NCI-H524 (cell line): ENCODE measurements at regions not wholly inside any gene's neighbourhood (a gene's known extent, or its start where the extent isn't known, plus 50 kb on each side); places are given as distances from the start of the nearest gene placed in this dataset.

Source experiments
- DNase-seq, 2 experiments: peaks; one replicate each; lab custom pipeline; 2025; lab: John Stamatoyannopoulos, UW

- no peak for DNase-seq
These were observed 514.4 kb upstream of the SALL1 start for GRCh38 chr16:51665436-51665998.

DNA sequence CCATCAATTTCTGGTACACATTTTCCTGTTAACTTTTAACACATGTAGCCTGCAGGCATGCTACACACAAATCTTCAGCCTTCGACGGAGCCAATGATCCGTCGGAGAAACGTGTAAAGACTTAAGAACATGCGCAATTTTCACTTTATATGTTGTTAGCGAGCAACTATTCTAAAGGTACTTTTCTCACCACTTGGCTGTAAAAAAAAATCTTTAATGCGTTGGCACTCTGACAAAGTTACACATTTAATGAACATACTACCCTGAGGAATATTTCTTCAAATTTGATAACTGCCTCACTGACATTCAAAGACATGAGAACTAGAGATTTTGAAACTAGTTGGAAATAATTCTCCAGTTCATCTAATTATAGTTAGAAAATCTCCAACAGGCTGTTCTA, 507.5 kb upstream of the SALL1 start:
- DNase-seq, result no peak

GRCh38 chr16:51657848-51658247, 506.8 kb upstream of the SALL1 start:
- no peak for DNase-seq

GRCh38 chr16:51655249-51655648, 504.2 kb upstream of the SALL1 start:
- no peak for DNase-seq

DNA sequence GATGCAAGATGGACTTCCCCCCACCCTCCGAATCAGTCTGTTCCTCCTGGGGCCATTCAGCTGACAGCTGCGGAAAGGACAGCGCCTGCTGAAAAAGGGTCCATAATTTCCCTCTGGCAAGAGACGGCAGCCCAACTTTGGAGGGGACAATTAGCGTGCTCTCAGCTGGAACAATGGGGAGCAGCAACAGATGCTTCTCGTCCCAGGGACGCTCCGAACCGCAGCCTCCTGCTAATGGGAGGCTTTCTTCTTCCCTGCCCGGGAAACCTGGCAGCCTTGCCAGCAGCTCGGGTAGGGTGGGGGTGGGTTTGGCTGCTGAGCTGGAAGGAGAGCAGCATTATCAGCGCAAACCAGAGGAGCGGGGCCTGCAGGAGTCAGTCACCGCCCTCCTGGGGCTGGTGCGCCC, 500.0 kb upstream of the SALL1 start:
- no peak for DNase-seq

GRCh38 chr16:51649631-51650030, 498.6 kb upstream of the SALL1 start:
- DNase-seq, result no peak

- no peak for DNase-seq
These were observed 497.5 kb upstream of the SALL1 start for GRCh38 chr16:51648526-51648925.

DNA sequence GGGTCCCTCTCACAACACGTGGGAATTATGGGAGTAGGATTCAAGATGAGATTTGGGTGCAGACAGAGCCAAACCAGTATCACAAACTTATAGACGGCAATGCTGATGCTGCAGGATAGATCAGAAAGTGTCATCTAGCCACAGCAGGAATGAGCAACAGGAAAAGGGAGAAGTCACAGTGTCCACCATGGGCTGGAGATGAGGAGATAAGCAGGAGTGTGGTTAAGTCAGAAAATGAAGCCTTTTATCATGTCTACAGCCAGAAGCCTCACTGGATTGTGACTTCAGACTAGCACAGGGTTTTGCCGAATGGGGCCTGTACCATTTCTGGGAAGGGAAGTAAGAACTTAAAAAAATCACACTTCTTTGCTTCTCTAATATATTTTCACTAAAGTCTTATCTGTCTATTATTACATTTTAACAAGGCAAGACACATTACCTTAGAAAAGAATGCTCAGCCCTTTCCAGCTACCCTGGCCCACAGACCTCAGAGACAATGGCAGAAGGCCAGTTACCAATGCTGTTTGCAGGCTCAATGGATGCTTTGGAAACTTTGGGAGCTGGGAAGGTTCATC, 490.2 kb upstream of the SALL1 start:
- no peak for DNase-seq

DNA sequence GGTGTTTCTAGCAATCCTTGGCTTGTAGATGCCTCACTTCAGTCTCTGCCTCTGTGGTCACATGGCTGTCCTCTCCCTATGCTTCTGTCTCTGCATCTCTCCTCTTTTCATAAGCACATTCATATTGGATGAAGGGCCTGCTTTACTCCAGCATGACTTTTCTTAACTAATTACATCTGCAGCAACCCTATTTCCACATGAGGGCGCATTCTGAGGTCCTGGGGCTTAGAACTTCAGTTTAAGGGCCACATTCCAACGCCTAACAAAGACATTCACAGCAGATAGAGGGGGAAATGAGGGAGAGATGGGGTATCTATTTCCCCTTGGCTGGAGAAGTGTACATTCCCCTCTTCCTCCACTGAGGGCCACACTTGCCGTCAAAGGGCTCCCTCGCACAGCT, 489.1 kb upstream of the SALL1 start:
- no peak for DNase-seq

GRCh38 chr16:51638339-51639135, 487.5 kb upstream of the SALL1 start:
- DNase-seq, result no peak

- DNase-seq, result peak in 1 of 2 experiments; percentile 73
These were observed 486.7 kb upstream of the SALL1 start for GRCh38 chr16:51637770-51638094.

DNA sequence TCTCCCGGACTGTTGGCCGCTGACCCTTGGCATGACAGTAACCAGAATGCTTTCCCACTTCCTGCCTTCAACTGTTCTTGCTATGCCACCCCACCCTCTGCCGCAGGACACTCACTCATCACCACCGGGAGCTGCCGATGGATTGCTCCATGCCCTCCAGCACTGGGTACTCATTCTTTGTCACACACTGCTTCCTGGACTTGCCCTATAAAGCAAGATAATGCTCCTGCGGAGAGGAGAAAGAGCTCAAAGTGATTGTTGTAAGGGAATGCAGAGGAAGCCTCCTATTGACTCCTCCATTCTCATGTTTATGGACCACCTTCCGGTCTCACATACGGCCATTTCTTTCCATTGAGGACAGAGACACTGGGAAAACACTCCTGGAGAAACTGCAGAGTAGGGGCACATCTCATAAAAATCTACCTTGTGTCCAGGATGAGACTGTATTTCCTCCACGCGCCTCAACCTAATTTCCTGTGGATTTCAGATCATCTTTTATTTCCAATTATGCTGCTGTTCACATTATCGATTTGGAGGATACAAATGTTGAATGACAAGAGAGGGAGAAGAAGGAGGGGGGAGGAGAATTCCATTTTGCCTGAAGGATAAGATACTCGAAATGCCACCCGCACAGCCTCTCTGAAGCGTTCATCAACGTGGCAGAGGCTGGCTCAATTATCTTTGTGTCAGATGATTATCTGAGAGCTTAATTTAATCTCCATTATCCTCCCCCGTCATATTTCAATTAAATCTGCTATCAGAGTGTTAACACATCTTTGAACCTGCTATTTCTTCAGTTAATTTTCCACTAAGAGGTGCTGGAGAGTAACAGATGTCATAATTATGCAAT, 486.1 kb upstream of the SALL1 start:
- DNase-seq, result peak in 1 of 2 experiments; percentile 34

DNA sequence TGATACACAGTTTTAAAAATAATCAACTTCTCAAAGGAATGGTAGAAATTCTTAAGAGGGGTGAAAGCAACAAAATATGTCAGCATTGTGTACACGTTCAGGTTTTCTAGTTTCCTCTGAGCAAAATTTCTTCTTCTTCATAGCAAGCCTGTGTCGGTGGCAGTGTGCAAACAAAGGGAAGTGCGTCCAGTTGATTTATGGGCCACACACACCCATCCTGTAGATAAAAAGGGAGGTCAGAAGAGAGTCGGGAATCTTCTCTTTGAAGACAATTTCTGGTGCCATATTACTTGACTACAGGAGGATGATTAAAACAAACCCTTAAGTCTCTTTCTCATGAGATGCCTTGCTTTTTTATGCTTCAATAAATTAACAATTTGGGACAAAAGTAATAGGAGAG, 484.1 kb upstream of the SALL1 start:
- no peak for DNase-seq

GRCh38 chr16:51630076-51630475, 479.0 kb upstream of the SALL1 start:
- DNase-seq, result no peak

GRCh38 chr16:51629576-51629975, 478.5 kb upstream of the SALL1 start:
- DNase-seq, result no peak

GRCh38 chr16:51624080-51624775, 473.2 kb upstream of the SALL1 start:
- DNase-seq, result no peak

- DNase-seq, result no peak
These were observed 470.5 kb upstream of the SALL1 start for GRCh38 chr16:51621610-51622009.

DNA sequence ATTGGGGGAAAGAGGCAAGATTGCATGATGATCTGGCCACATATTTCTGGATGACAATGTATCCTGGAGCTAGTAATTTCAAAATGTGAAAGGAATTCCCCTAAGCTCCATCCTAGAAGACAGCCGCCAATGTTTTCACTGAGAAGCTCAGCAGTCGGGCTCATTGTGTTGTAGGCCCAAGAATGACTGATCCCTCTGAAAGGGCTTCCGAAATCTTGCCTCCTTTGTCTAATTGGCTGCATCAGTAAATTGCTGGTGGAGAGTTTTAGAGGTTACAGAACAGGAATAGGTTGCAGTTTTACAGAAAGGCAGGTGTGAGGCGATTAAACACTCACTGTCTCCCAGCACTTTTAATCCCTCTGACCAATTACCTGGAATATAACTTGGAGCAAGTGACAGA, 464.1 kb upstream of the SALL1 start:
- no peak for DNase-seq

- DNase-seq, result no peak
These were observed 456.2 kb upstream of the SALL1 start for GRCh38 chr16:51607201-51607651.

GRCh38 chr16:51596247-51596646, 445.2 kb upstream of the SALL1 start:
- no peak for DNase-seq

GRCh38 chr16:51592535-51593300, 441.6 kb upstream of the SALL1 start:
- no peak for DNase-seq
